Left ventricle myocardium inferior (tissue), 1 donor: ENCODE measurements at regions not wholly inside any gene's neighbourhood (a gene's known extent, or its start where the extent isn't known, plus 50 kb on each side); places are given as distances from the start of the nearest gene placed in this dataset.

Experiments
- DNase-seq: peaks from one replicate; pipeline ENCODE4 v3.0.0-alpha.2; 2020
- H3K27ac ChIP-seq: fragments of 200-600 bp; replicated peaks from 2 replicates; pipeline ENCODE4 v1.8.0; 2021
- H3K27me3 ChIP-seq: fragments of 200-600 bp; 2 replicates; pipeline ENCODE4 v1.8.0; 2021; ENCODE audit warnings: low read depth
- H3K36me3 ChIP-seq: fragments of 200-600 bp; 2 replicates; pipeline ENCODE4 v1.8.0; 2021
- H3K4me1 ChIP-seq: fragments of 200-600 bp; 2 replicates; pipeline ENCODE4 v1.8.0; 2021
- H3K4me3 ChIP-seq: fragments of 200-600 bp; 2 replicates; pipeline ENCODE4 v1.8.0; 2021; ENCODE audit warnings: mild to moderate bottlenecking, moderate library complexity
- H3K9me3 ChIP-seq: fragments of 200-600 bp; replicated peaks from 2 replicates; pipeline ENCODE4 v1.8.0; 2021
- CTCF ChIP-seq: fragments of 200-600 bp; IDR thresholded peaks from 2 replicates; pipeline ENCODE4 v1.8.0; 2021; ENCODE audit warnings: antibody characterized with exemption, mild to moderate bottlenecking, borderline replicate concordance
- intact Hi-C: fragments of 100-400 bp; cut with micrococcal nuclease; formaldehyde crosslinking; loops from one replicate; pipeline ENCODE4 v1.11.0; 2022
- donor health status: DM: no; HTN: yes; CAD: no; lungs with severe emphysema.

GRCh38 chr9:107789001-107789700, 299.6 kb upstream of the KLF4 start:
- H3K27me3 ChIP-seq: no peaks in the 10 kb centered on the region
- no peak for TF ChIP-seq CTCF

GRCh38 chr9:107786561-107786960, 297.0 kb upstream of the KLF4 start:
- H3K36me3 ChIP-seq: no peaks in the 10 kb centered on the region
- H3K27me3 ChIP-seq: no peaks in the 10 kb centered on the region
- DNase-seq: no peak
- TF ChIP-seq CTCF: no peak
- no peak overlapping the region for H3K4me3 ChIP-seq
- H3K9me3 ChIP-seq: no peaks in the 10 kb centered on the region
- no peak overlapping the region for H3K27ac ChIP-seq
- peaks cover 19% of the 10 kb centered on the region for H3K4me1 ChIP-seq
- intact Hi-C loops: no loop called here

More at GRCh38 chr9:107789001-107789700, 299.6 kb upstream of the KLF4 start:
- intact Hi-C loops: no loop called here
- DNase-seq: no peak
- H3K36me3 ChIP-seq: no peaks in the 10 kb centered on the region
- H3K27ac ChIP-seq: no peak overlapping the region
- H3K4me3 ChIP-seq: no peak overlapping the region
- H3K9me3 ChIP-seq: no peaks in the 10 kb centered on the region
- peaks cover 8% of the 10 kb centered on the region for H3K4me1 ChIP-seq

GRCh38 chr9:107784235-107784958, 294.8 kb upstream of the KLF4 start:
- peaks cover 19% of the 10 kb centered on the region for H3K4me1 ChIP-seq
- intact Hi-C loops: no loop called here
- TF ChIP-seq CTCF: no peak
- H3K4me3 ChIP-seq: no peak overlapping the region
- H3K9me3 ChIP-seq: no peaks in the 10 kb centered on the region
- no peaks in the 10 kb centered on the region for H3K36me3 ChIP-seq
- no peaks in the 10 kb centered on the region for H3K27me3 ChIP-seq
- DNase-seq: peak; percentile 36
- no peak overlapping the region for H3K27ac ChIP-seq

- intact Hi-C loops: no loop called here
- no peaks in the 10 kb centered on the region for H3K36me3 ChIP-seq
- no peak overlapping the region for H3K27ac ChIP-seq
- H3K4me3 ChIP-seq: no peak overlapping the region
- H3K4me1 ChIP-seq: peaks cover 19% of the 10 kb centered on the region
- no peaks in the 10 kb centered on the region for H3K9me3 ChIP-seq
- no peak for DNase-seq
- no peaks in the 10 kb centered on the region for H3K27me3 ChIP-seq
- no peak for TF ChIP-seq CTCF
Observed at GRCh38 chr9:107782789-107783188, 293.2 kb upstream of the KLF4 start.

GRCh38 chr9:107782381-107782780, 292.8 kb upstream of the KLF4 start:
- Histone ChIP-seq H3K9me3 (no peaks in the 10 kb centered on the region), H3K27ac (no peak overlapping the region), H3K4me1 (peaks cover 19% of the 10 kb centered on the region), H3K36me3 (no peaks in the 10 kb centered on the region), H3K27me3 (no peaks in the 10 kb centered on the region), H3K4me3 (no peak overlapping the region)
- intact Hi-C loops: no loop called here
- DNase-seq: no peak
- TF ChIP-seq CTCF: no peak
